Right lobe of liver (tissue), 6 donors: ENCODE measurements at regions not wholly inside any gene's neighbourhood (a gene's known extent, or its start where the extent isn't known, plus 50 kb on each side); places are given as distances from the start of the nearest gene placed in this dataset.
"Not testable (repeated sequence)": the region's sequence is repeated elsewhere in the genome, so short reads cannot be mapped to it uniquely, and the experiment has no call there.

Experiments used
- ATAC-seq, 4 donors: fragments of 200-7000 bp; cut with Tn5 transposase; one replicate each; pipeline ENCODE4 v1.9.1; 2020; ENCODE audit warnings: mild to moderate bottlenecking in 4 of 4, moderate library complexity in 4 of 4
- DNase-seq, 3 donors: peaks; one replicate each; pipeline ENCODE4 v3.0.0-alpha.2; 2020
- H3K27ac ChIP-seq, 3 donors: fragments of 200-600 bp; one replicate each; pipeline ENCODE4 v1.8.0; 2022
- H3K27me3 ChIP-seq, 2 donors: fragments of 200-600 bp; one replicate each; pipeline ENCODE4 v1.8.0; 2022
- H3K36me3 ChIP-seq, 4 donors: fragments of 200-600 bp; sonication (generic) in 1 of 4; one replicate each; pipeline versions ENCODE4 v1.5.1 to v1.8.0; 2017 to 2022; ENCODE audit warnings: control low read depth in 1 of 4
- H3K4me1 ChIP-seq, 4 donors: fragments of 200-600 bp; sonication (generic) in 1 of 4; one replicate each; pipeline versions ENCODE4 v1.5.1 to v1.8.0; 2017 to 2022; ENCODE audit warnings: control low read depth in 1 of 4
- H3K4me3 ChIP-seq, 3 donors: fragments of 200-600 bp; one replicate each; pipeline ENCODE4 v1.8.0; 2022
- H3K9me3 ChIP-seq, 4 donors: fragments of 200-600 bp; sonication (generic) in 1 of 4; one replicate each; pipeline versions ENCODE4 v1.5.1 to v1.8.0; 2017 to 2022; ENCODE audit warnings: control low read depth in 1 of 4
- POLR2A ChIP-seq: fragments of 450-650 bp; IDR thresholded peaks from one replicate; pipeline ENCODE4 v1.6.1; 2017; ENCODE audit warnings: antibody characterized with exemption, mild to moderate bottlenecking
- WGBS: methylation state at CpG from one replicate; pipeline ENCODE4 v1.1.6; 2018; ENCODE audit warnings: low coverage, low lambda C conversion rate; ENCODE audit not compliant: insufficient coverage; ENCODE audit errors: missing lambda C conversion rate; 5-methylcytosine and 5-hydroxymethylcytosine counted together
- intact Hi-C, 2 donors: fragments of 100-400 bp; cut with DNase I; formaldehyde crosslinking; loops; one replicate each; pipeline versions ENCODE4 v1.11.2 to v1.14.1; 2022
- TF ChIP-seq, protein P1 (sequence below), 4 donors: fragments of 200-600 bp in 3 of 4; fragments of 450-650 bp in 1 of 4; IDR thresholded peaks; one replicate each; pipeline versions ENCODE4 v1.5.1 to v1.8.0; 2016 to 2022; ENCODE audit warnings: antibody characterized with exemption in 4 of 4, mild to moderate bottlenecking in 2 of 4
- donor health status: DM: no; HTN: yes; CAD: no.
- donor health status: DM: no; HTN: no; CAD: no.
- donor health status: DM: no; HTN: no; CAD: no.
- donor health status: DM: no; HTN: yes; CAD: no.
- donor health status: DM: no; HTN: yes; CAD: no.

DNA sequence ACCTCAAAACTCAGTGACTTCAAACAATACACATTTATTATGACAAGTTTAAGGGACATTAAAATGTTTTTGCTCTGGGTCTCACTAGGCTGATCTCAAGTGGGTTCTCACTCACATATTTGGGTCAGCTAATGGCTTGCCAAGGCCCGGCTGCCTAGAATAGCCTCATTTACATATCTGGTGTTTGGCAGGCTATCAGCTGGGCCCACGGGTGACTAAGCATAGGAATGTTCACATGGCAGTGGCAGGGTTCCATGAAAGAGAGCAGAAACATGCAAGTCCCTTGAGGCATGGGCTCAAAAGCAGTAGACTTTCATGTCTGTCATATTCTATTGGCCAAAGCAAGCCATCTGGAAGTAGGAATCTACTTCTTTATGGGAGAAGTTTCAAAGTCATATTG, 492.6 kb downstream of the KCNT2 start:
- Histone ChIP-seq H3K36me3 (no peaks in the 10 kb centered on the region), H3K4me1 (no peaks in the 10 kb centered on the region), H3K4me3 (no peak overlapping the region), H3K9me3 (no peaks in the 10 kb centered on the region), H3K27ac (no peak overlapping the region), H3K27me3 (no peaks in the 10 kb centered on the region)
- intact Hi-C loops = no loop called here
- ATAC-seq (no peak), DNase-seq (no peak)
- TF ChIP-seq POLR2A = no peak
- TF ChIP-seq, protein P1, sequence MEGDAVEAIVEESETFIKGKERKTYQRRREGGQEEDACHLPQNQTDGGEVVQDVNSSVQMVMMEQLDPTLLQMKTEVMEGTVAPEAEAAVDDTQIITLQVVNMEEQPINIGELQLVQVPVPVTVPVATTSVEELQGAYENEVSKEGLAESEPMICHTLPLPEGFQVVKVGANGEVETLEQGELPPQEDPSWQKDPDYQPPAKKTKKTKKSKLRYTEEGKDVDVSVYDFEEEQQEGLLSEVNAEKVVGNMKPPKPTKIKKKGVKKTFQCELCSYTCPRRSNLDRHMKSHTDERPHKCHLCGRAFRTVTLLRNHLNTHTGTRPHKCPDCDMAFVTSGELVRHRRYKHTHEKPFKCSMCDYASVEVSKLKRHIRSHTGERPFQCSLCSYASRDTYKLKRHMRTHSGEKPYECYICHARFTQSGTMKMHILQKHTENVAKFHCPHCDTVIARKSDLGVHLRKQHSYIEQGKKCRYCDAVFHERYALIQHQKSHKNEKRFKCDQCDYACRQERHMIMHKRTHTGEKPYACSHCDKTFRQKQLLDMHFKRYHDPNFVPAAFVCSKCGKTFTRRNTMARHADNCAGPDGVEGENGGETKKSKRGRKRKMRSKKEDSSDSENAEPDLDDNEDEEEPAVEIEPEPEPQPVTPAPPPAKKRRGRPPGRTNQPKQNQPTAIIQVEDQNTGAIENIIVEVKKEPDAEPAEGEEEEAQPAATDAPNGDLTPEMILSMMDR (IDR thresholded peaks at IDR 0.05) = no peak
- WGBS = 60% methylated on average over 1 of the region's 2 CpGs

DNA sequence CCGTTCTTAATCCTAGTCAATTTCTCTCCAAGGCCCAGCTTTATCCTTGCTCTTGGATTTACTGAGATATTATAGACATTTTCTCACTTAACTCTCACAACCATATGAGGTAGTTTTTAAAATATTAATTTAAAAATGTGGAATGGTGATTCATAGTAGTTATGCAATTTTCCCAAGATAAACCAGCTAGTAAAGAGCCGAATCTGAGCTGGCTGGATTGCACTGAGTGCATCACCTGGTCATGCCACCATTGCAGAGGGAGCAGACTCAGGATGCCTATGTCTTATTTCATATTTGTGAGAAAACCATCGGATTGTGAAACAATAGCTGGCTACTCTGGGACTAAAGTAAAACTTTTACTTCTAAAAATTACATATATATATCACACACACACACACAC, 494.0 kb downstream of the KCNT2 start:
- H3K36me3 ChIP-seq = no peaks in the 10 kb centered on the region
- intact Hi-C loops = no loop called here
- ATAC-seq (no peak), DNase-seq (no peak)
- H3K27me3 ChIP-seq = no peaks in the 10 kb centered on the region
- H3K4me1 ChIP-seq = no peaks in the 10 kb centered on the region
- no peak overlapping the region for H3K4me3 ChIP-seq
- TF ChIP-seq, protein P1 (IDR thresholded peaks at IDR 0.05) = no peak
- TF ChIP-seq POLR2A = no peak
- WGBS = 46% methylated on average over 3 of the region's 3 CpGs
- H3K9me3 ChIP-seq = no peaks in the 10 kb centered on the region
- H3K27ac ChIP-seq = no peak overlapping the region

DNA sequence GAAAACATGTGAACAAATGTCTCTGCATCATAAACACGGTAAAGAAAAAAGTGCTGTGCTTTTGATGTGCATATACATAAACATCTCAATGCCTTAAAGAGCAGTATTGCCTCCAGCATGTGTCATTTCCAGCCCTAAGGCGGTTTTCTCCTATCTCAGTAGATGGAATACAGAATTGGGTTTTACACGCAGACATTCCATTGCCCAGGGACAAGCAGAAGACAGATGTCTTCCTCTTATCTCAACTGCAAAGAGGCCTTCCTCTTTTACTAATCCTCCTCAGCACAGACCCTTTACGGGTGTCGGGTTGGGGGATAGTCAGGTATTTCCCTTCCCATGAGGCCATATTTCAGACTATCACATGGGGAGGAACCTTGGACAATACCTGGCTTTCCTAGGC, 499.2 kb downstream of the KCNT2 start:
- H3K4me1 ChIP-seq, ATAC-seq, DNase-seq, intact Hi-C loops, H3K36me3 ChIP-seq, H3K27ac ChIP-seq, H3K27me3 ChIP-seq, H3K4me3 ChIP-seq, H3K9me3 ChIP-seq: not testable (repeated sequence)
- 36% methylated on average over 4 of the region's 5 CpGs for WGBS

DNA sequence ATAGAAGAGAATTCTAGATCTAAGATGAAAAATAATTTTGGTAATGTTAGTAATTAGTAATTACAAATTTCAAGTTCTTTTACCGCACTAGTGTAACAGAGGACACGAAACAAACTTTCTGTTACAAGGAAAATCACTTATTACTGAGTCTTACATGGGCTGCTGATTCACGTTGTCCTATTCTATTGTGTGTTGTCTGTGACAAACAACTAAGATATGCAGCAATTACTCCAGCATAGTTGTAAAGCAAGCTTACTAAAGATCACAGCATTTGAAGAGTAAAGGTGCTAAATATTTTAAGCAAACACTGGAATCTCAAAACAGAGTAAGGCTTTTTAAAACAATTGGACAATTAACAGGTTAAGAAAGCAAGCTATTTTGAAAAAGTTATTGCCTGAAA, 502.3 kb downstream of the KCNT2 start:
- TF ChIP-seq POLR2A = no peak
- TF ChIP-seq, protein P1 (IDR thresholded peaks at IDR 0.05) = no peak
- DNase-seq (no peak), ATAC-seq (no peak)
- 46% methylated on average over 3 of the region's 3 CpGs for WGBS
- Histone ChIP-seq H3K9me3 (no peaks in the 10 kb centered on the region), H3K36me3 (no peaks in the 10 kb centered on the region), H3K27me3 (no peaks in the 10 kb centered on the region), H3K27ac (no peak overlapping the region), H3K4me3 (no peak overlapping the region), H3K4me1 (no peaks in the 10 kb centered on the region)
- intact Hi-C loops = no loop called here

DNA sequence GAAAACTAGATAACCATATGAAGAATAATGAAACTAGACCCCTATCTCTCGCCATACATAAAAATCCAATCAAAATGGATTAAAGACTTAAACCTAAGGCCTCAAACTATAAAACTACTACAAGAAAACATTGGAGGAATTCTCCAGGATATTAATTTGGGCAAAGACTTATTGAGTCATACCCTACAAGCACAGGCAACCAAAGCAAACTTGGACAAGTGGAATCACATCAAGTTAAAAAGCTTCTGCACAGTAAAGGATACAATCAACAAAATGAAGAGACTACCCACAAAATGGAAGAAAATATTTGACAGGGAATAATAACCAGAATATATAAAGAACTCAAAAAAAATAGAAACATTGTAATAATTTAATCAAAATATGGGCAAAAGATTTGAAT, 505.4 kb downstream of the KCNT2 start:
- intact Hi-C loops = no loop called here
- Histone ChIP-seq H3K27ac (no peak overlapping the region), H3K36me3 (no peaks in the 10 kb centered on the region), H3K4me1 (no peaks in the 10 kb centered on the region), H3K4me3 (no peak overlapping the region), H3K9me3 (no peaks in the 10 kb centered on the region), H3K27me3 (no peaks in the 10 kb centered on the region)
- DNase-seq (no peak), ATAC-seq (no peak)
- no peak for TF ChIP-seq POLR2A
- TF ChIP-seq, protein P1 (IDR thresholded peaks at IDR 0.05) = no peak
- WGBS = 61% methylated on average over 1 of the region's 1 CpG
